Rectal smooth muscle tissue (tissue), 1 donor: ENCODE measurements at regions not wholly inside any gene's neighbourhood (a gene's known extent, or its start where the extent isn't known, plus 50 kb on each side); places are given as distances from the start of the nearest gene placed in this dataset.

ENCODE experiments used
- H3K27ac ChIP-seq: one replicate; pipeline ENCODE4 v1.7.0; 2013; ENCODE audit warnings: low read depth, low read length, inconsistent platforms
- H3K27me3 ChIP-seq: one replicate; pipeline ENCODE4 v1.7.0; 2013; ENCODE audit warnings: low read length; ENCODE audit not compliant: control insufficient read depth, insufficient read depth
- H3K36me3 ChIP-seq: one replicate; pipeline ENCODE4 v1.7.0; 2013; ENCODE audit warnings: low read length; ENCODE audit not compliant: control insufficient read depth, insufficient read depth
- H3K4me1 ChIP-seq: one replicate; pipeline ENCODE4 v1.7.0; 2013; ENCODE audit warnings: low read length; ENCODE audit not compliant: control insufficient read depth, insufficient read depth
- H3K4me3 ChIP-seq: one replicate; pipeline ENCODE4 v1.7.0; 2013; ENCODE audit warnings: low read length
- H3K9ac ChIP-seq: one replicate; pipeline ENCODE4 v1.7.0; 2013; ENCODE audit warnings: low read length

DNA sequence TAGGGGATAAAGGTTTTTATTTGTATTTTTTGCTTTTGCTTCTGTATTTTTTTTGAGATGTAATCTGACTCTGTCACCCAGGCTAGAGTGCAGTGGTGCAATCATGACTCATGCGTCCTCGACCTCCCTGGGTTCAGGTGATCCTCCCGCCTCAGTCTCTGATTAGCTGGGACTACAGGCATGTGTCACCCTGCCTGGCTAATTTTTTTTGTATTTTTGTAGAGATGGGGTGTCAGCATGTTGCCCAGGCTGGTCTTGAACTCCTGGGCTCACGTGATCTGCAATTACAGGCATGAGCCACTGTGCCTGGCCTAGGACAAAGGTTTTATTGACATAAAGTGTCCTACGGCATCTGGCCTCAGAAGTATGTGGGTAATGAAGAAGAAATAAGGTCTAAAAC is 297.1 kb upstream of the C9orf72 start:
- Histone ChIP-seq H3K9ac (no peak overlapping the region), H3K27me3 (no peaks in the 10 kb centered on the region), H3K4me1 (no peaks in the 10 kb centered on the region), H3K27ac (no peak overlapping the region), H3K36me3 (no peaks in the 10 kb centered on the region), H3K4me3 (no peak overlapping the region)

DNA sequence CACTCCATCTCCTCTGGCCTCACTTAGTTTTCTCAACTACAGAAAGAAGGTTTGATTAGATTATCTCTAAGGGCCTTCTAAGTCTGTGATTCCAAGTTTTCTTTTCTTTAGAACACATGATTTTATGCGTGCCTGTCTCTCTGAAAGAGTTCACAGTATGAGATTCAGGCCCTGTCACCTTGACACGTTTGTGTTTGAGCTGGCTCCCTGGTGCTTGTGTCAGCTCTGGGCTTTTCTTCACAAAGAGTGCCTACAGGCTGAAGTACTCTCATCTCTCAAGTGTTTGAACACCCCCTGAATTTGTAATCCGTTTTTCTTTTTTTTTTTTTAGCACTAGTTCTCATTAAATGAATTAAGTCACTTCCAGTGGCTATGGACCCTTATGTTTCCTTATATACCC is 306.9 kb upstream of the C9orf72 start:
- no peak overlapping the region for H3K4me3 ChIP-seq
- no peak overlapping the region for H3K27ac ChIP-seq
- no peaks in the 10 kb centered on the region for H3K27me3 ChIP-seq
- no peaks in the 10 kb centered on the region for H3K36me3 ChIP-seq
- no peak overlapping the region for H3K9ac ChIP-seq
- H3K4me1 ChIP-seq: no peaks in the 10 kb centered on the region

- Histone ChIP-seq H3K36me3 (no peaks in the 10 kb centered on the region), H3K27ac (no peak overlapping the region), H3K4me1 (no peaks in the 10 kb centered on the region), H3K27me3 (no peaks in the 10 kb centered on the region), H3K9ac (no peak overlapping the region), H3K4me3 (no peak overlapping the region)
Observed at GRCh38 chr9:27880635-27881034, 307.4 kb upstream of the C9orf72 start.

DNA sequence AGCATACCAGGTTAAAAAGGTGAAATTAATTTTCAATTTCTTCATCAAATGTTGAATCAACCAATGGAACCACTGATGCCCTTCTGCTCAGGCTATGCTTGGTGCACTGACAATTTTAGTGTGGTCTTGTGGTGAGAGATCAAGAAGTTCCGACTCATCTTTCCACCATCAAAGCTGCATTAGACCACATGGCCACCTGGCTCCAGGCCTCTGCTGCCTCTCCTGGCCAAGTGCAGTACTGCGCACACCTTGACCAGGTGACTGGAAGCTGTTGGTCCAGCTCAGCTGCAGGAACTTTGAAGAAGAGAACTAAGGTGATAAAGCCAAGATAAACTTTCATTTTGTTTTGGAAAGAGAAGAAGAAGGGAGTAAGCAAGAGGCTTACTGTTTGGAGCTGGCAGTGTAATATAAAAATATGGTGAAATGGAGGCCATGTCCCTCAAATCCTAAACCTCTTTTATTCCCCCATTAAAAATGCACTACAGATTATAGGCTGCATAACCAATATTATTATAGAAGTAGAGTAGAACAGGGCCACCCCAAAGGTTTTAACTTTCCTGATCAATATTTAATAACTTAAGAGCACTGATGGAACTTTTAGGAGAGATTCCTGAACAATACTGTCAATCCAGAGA is 315.5 kb upstream of the C9orf72 start:
- no peaks in the 10 kb centered on the region for H3K27me3 ChIP-seq
- no peaks in the 10 kb centered on the region for H3K4me1 ChIP-seq
- no peaks in the 10 kb centered on the region for H3K36me3 ChIP-seq
- no peak overlapping the region for H3K27ac ChIP-seq
- no peak overlapping the region for H3K9ac ChIP-seq
- no peak overlapping the region for H3K4me3 ChIP-seq

DNA sequence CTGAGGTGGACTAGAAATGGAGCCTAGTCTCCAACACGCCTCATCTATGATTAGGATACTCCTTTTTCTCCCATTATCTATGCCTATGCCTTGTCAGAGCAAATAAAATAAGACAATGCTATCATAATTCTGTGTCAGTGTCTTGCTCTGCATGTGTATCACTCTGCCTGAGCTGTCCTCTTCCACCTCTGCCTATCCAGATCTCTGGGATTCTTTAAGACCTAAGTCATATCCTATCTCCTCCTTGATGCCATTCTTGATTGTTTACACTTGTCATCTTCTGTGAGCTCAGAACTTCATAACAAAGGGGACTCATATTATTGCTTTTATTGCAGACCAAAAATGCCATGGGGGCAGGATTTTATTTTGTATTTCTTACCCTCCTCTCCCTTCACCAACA is 351.2 kb upstream of the C9orf72 start:
- Histone ChIP-seq H3K36me3 (no peaks in the 10 kb centered on the region), H3K9ac (no peak overlapping the region), H3K4me1 (no peaks in the 10 kb centered on the region), H3K27ac (no peak overlapping the region), H3K27me3 (no peaks in the 10 kb centered on the region), H3K4me3 (no peak overlapping the region)

DNA sequence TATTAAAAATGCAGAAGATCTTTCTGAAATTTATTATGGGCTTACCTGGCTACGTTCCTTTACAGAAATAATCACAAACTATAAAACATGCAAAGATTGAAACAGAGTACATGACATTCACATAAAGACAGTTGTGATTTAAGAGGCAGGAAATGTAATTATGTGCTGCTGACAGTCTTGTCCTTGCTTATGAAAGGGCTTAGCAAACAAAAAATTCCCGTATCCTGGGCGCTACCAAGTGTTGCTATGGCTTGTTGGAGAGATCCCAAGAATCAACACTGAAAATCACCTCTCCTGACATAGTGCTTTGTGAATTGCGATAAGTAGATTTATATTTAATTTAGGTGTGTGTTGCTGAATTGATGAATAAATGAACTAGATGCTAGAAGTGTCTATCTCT is 352.5 kb upstream of the C9orf72 start:
- Histone ChIP-seq H3K9ac (no peak overlapping the region), H3K4me1 (no peaks in the 10 kb centered on the region), H3K27ac (no peak overlapping the region), H3K4me3 (no peak overlapping the region), H3K36me3 (no peaks in the 10 kb centered on the region), H3K27me3 (no peaks in the 10 kb centered on the region)

- Histone ChIP-seq H3K4me1 (no peaks in the 10 kb centered on the region), H3K27ac (no peak overlapping the region), H3K4me3 (no peak overlapping the region), H3K27me3 (no peaks in the 10 kb centered on the region), H3K36me3 (no peaks in the 10 kb centered on the region), H3K9ac (no peak overlapping the region)
Observed at GRCh38 chr9:27929841-27930240, 356.6 kb upstream of the C9orf72 start.

DNA sequence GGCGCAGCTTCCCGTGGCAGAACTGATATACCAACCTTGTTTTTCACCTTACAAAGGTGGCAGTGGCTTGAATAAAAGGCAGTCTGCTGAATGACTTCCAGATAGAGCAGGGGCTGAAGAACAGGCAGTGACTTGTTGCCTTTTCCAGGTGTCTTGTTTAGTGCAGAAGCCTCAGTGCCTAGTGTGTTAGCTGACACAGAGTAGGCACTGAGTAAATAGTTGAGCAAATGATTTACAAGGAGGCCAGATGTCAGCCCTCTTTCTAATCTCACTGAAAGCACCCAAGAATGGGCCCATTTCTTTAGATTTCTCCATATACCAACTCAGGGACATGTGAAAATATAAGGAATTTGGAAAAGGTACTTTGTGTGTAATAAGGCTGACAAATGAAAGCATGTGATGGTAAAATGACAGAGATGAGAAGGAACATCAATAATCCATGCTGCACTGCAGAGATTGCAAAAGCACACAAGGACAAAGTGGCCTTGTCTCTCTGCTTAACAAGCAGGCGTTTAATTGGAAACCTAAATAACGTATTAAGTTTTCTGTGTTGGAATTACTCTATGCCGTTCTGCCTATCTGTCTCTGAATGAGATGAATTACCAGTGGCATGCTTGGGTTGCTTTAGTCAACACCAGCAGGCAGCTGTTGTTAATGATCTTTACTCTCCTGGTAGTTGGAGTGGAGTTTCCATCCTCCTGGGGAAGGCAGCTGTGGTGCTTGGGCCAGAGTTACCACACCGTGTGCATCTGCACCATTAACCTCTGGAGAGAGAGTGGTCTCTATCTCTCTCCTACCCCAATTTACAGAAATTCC is 360.1 kb upstream of the C9orf72 start:
- H3K27ac ChIP-seq: no peak overlapping the region
- H3K36me3 ChIP-seq: no peaks in the 10 kb centered on the region
- no peak overlapping the region for H3K4me3 ChIP-seq

GRCh38 chr9:27934471-27934870 is 361.2 kb upstream of the C9orf72 start:
- no peak overlapping the region for H3K4me3 ChIP-seq
- no peaks in the 10 kb centered on the region for H3K36me3 ChIP-seq
- H3K4me1 ChIP-seq: no peaks in the 10 kb centered on the region
- no peaks in the 10 kb centered on the region for H3K27me3 ChIP-seq
- H3K27ac ChIP-seq: no peak overlapping the region
- H3K9ac ChIP-seq: no peak overlapping the region

More for the DNA sequence above, 360.1 kb upstream of the C9orf72 start:
- H3K27me3 ChIP-seq: no peaks in the 10 kb centered on the region
- no peaks in the 10 kb centered on the region for H3K4me1 ChIP-seq
- no peak overlapping the region for H3K9ac ChIP-seq

DNA sequence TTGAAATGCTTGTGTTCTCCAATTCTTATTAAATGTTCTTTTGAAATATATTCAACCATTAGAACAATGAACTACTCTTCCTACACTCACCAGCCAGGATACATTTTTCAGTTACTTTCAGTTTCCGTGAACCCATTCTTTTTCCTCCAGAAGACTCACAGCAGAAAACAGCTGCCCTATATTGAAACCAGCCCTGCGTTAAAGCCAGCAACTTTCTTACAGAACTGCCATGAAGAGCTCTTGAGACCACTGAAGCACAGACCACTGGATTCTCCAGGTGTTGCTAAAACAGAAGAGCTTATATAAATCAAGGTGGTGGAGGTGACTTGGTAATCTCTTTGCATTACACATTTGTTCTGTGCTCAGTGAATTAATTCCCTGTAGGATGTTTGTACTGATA is 365.9 kb upstream of the C9orf72 start:
- no peak overlapping the region for H3K27ac ChIP-seq
- H3K4me3 ChIP-seq: no peak overlapping the region
- no peak overlapping the region for H3K9ac ChIP-seq
- H3K4me1 ChIP-seq: no peaks in the 10 kb centered on the region
- H3K36me3 ChIP-seq: no peaks in the 10 kb centered on the region
- no peaks in the 10 kb centered on the region for H3K27me3 ChIP-seq

DNA sequence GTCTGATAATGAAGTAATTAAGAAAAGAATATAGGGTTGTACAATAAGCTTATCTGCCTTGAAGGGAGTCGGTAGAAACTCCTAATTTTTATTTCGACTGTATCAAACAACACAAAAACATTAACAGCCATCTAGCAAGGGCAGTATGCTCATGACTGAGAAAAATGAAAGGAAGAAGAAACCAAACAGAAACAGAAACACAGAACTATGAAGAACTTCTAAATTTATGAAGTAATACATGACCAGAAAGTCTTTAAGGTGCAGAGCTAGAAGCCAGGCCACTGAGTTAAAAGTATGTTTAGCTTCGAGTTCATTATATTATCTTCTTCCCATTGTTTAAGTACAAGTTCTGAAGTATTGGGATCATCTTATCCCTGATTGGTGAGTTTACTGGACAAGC is 367.3 kb upstream of the C9orf72 start:
- Histone ChIP-seq H3K4me1 (no peaks in the 10 kb centered on the region), H3K9ac (no peak overlapping the region), H3K27me3 (no peaks in the 10 kb centered on the region), H3K4me3 (no peak overlapping the region), H3K36me3 (no peaks in the 10 kb centered on the region), H3K27ac (no peak overlapping the region)

- Histone ChIP-seq H3K4me3 (no peak overlapping the region), H3K4me1 (no peaks in the 10 kb centered on the region), H3K27me3 (no peaks in the 10 kb centered on the region), H3K27ac (no peak overlapping the region), H3K9ac (no peak overlapping the region), H3K36me3 (no peaks in the 10 kb centered on the region)
Observed at GRCh38 chr9:27943501-27943900, 370.2 kb upstream of the C9orf72 start.

- Histone ChIP-seq H3K36me3 (no peaks in the 10 kb centered on the region), H3K27me3 (no peaks in the 10 kb centered on the region), H3K4me1 (no peaks in the 10 kb centered on the region), H3K27ac (no peak overlapping the region), H3K9ac (no peak overlapping the region), H3K4me3 (no peak overlapping the region)
Observed at GRCh38 chr9:27945386-27945785, 372.1 kb upstream of the C9orf72 start.
